22Rv1 (cell line): ENCODE measurements at regions not wholly inside any gene's neighbourhood (a gene's known extent, or its start where the extent isn't known, plus 50 kb on each side); places are given as distances from the start of the nearest gene placed in this dataset.

Source experiments
- H3K27ac ChIP-seq: fragments of 450-650 bp; 2 replicates; pipeline ENCODE4 v1.5.1; 2017
- ZFX ChIP-seq: fragments of 450-650 bp; IDR thresholded peaks from 2 replicates; pipeline ENCODE4 v1.6.1; 2017; ENCODE audit warnings: antibody characterized with exemption, borderline replicate concordance
- TF ChIP-seq, protein P1 (sequence below): fragments of 450-650 bp; IDR thresholded peaks from 2 replicates; pipeline ENCODE4 v1.5.1; 2017; ENCODE audit warnings: mild to moderate bottlenecking

GRCh38 chr5:107319901-107320300 is 350.8 kb downstream of the EFNA5 start:
- H3K27ac ChIP-seq = no peak overlapping the region
- no peak for TF ChIP-seq ZFX
- TF ChIP-seq, protein P1, sequence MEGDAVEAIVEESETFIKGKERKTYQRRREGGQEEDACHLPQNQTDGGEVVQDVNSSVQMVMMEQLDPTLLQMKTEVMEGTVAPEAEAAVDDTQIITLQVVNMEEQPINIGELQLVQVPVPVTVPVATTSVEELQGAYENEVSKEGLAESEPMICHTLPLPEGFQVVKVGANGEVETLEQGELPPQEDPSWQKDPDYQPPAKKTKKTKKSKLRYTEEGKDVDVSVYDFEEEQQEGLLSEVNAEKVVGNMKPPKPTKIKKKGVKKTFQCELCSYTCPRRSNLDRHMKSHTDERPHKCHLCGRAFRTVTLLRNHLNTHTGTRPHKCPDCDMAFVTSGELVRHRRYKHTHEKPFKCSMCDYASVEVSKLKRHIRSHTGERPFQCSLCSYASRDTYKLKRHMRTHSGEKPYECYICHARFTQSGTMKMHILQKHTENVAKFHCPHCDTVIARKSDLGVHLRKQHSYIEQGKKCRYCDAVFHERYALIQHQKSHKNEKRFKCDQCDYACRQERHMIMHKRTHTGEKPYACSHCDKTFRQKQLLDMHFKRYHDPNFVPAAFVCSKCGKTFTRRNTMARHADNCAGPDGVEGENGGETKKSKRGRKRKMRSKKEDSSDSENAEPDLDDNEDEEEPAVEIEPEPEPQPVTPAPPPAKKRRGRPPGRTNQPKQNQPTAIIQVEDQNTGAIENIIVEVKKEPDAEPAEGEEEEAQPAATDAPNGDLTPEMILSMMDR = no peak

GRCh38 chr5:107314330-107314729 is 356.4 kb downstream of the EFNA5 start:
- no peak for TF ChIP-seq ZFX
- TF ChIP-seq, protein P1 = no peak
- no peak overlapping the region for H3K27ac ChIP-seq

- TF ChIP-seq ZFX = no peak
- TF ChIP-seq, protein P1 = no peak
- H3K27ac ChIP-seq = no peak overlapping the region
Observed at GRCh38 chr5:107313921-107314320, 356.8 kb downstream of the EFNA5 start.

DNA sequence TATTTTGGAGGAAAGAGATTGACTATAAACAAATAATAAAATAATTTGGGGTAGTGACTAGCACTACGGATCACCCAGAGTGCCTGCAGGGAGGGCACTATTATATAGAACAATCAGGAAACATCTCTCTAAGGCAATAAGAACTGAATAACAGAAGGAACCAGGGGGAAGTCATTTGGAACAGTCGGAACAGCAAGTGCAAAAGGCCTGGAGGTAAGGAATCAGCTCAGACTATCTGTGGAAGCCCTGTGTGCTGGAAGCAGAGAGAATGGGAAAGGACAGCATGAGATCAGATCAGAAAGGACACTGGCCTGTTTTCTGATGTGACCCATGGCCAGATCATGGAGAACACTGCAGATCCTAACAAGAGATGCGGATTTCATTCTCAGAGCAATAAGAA is 357.6 kb downstream of the EFNA5 start:
- no peak overlapping the region for H3K27ac ChIP-seq
- TF ChIP-seq, protein P1 = no peak
- no peak for TF ChIP-seq ZFX

DNA sequence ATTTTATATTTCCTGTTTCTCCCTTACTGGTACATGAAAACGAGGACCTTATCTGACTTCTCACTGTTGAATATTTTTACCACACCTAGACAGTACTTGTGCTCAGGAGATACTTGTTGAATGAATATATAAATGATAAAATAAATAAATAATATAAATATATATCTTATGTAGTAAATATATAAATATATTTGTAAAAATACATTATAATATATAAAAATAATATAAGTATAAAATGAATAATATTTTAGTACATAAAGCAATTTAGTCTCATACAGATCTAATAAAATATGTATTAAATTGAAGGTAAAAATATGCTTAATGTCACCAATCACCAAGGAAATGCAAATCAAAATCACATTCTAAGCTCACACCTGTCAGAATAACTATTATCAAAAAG is 360.6 kb downstream of the EFNA5 start:
- no peak for TF ChIP-seq ZFX
- TF ChIP-seq, protein P1 = no peak
- no peak overlapping the region for H3K27ac ChIP-seq

DNA sequence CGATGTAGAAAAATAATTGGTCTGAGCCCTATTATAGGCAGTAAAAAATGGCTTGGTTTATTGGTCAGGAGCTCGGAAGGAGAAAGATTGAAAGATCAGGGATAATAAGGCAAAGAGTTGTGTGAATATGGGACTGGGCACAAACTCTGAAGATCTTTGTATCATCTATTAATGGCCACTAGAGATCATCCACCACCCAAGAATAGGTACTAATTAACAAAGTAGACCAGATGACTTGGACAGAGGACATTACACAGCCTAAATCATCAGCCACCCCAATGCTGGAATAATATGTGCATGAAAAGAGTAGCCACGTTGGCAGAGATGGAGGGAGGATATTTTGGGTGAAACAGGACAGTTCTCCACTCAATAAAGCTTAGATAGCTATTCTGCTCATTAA is 364.1 kb downstream of the EFNA5 start:
- TF ChIP-seq ZFX = no peak
- TF ChIP-seq, protein P1 = no peak
- H3K27ac ChIP-seq = no peak overlapping the region

GRCh38 chr5:107306002-107306401 is 364.7 kb downstream of the EFNA5 start:
- no peak overlapping the region for H3K27ac ChIP-seq
- TF ChIP-seq, protein P1 = no peak
- no peak for TF ChIP-seq ZFX
